ENCODE measurements at regions not wholly inside any gene's neighbourhood (a gene's known extent, or its start where the extent isn't known, plus 50 kb on each side); places are given as distances from the start of the nearest gene placed in this dataset.

DNA sequence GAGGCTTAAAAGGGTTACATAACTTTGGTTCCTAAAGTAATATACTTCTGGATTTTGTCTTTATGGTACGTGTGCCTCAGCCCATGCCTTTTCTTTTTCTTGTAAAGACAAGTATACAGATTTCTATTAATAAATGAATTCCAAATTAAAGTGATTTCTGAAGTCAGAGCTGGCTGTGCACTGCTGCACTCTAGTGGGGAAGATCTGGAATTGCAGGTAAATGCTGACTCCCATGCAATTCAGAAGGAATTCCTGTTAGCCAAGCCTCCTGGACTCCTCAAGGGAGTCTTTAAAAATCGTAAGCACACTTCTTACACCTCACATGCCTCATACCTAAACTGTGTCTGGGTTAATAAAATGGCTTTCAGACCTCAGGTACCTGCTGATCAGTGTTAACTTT is 118.4 kb upstream of the SLC7A1 start:
- no peak for DNase-seq

- DNase-seq = no peak
Observed at GRCh38 chr13:29711776-29712175, 116.3 kb upstream of the SLC7A1 start.

- DNase-seq = no peak
Observed at GRCh38 chr13:29710511-29710910, 115.0 kb upstream of the SLC7A1 start.

DNA sequence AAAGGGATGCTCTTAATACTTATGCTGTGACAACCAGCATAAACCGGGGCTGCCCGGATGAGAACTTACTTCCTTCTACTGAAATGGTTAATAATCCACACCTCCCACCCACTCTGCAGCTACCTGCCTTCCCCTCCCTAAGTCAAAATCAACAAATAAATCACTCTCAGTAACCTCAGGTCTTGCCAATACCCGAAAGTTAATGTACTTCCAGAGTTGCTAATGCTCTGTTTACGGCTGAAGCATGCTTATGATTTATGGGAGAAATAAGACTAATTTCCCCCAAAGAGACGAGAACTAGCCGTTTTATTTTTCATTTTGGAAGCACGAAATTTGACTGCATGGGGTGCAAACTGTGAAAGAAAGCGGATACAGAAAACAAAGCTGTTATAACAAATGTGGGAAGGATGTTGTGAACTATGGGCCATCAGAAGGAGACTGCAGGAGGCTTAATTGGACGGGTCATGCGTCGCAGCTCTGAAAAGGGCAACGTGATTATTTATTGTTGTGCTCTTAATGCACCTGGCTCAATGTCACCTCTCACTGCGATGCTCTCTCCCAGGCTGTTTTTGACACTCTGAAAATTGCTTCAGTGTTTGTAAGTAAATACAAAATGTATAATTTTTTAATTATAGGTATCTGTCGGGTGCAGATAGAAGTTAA is 114.0 kb upstream of the SLC7A1 start:
- DNase-seq = no peak

GRCh38 chr13:29707876-29708543 is 112.5 kb upstream of the SLC7A1 start:
- DNase-seq = peak; percentile 53

- no peak for DNase-seq
Observed at GRCh38 chr13:29706923-29707322, 111.4 kb upstream of the SLC7A1 start.

DNA sequence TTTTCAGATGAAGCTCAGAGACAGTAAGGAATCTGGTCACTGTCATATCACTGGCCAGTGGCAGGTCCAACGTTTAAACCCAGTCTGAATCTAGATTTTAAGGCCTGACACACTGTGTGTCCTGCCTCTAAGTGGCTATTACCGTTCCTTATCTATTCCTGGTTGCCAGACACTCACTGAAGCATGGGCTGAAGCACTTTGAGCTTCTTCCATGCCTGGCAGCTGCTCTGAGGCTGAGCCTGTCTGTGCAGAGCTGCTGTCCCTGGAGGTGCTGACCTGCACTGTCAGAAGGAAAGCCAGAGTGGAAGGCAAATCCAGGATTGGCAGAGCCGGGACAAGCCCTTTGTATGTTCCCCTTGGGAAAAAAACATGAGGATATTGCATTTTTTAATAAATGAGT is 109.2 kb upstream of the SLC7A1 start:
- no peak for DNase-seq

DNA sequence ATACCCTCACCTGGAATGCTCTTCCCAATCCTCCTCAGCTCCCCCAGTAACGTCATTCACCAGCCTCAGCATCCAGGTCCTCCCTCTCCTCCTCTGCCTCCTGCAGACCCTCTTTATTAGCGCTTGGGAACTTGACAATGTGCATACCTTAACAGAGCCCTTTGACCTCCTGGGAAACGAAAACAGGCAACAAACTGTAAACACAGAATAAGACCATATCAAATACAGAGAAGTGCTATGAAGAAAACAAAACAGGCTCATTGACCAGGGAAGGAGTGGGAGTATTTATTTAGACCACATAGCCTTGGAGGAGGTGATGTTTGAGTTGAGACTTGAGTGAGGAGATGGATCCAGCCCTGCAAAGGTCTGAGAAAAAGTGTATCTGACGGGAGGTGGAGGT is 107.9 kb upstream of the SLC7A1 start:
- no peak for DNase-seq

DNA sequence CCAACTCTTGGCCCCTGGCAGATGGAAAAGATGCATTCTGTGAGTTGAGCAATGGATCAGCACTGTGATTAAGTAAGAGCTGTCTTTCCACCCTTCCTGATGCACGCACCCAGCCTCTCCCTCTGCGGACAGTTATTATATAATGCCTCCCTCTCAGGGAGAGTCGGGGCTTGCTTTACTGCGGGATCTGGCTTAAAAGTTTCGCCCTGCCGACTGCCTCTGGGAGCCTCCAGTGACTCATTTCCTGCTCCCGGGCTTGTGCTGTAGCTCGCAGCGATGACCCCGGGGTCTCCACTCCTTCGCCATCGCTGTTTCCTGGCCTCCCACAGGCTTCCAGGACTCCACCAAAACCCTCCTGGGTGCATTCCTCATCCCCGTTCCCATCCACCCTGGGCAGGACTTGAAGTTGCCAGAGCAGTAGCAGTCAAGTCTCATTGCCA is 107.4 kb upstream of the SLC7A1 start:
- DNase-seq = no peak

GRCh38 chr13:29698106-29698505 is 102.6 kb upstream of the SLC7A1 start:
- DNase-seq = no peak

- DNase-seq = no peak
Observed at GRCh38 chr13:29696606-29697005, 101.1 kb upstream of the SLC7A1 start.

- DNase-seq = peak; percentile 90
Observed at GRCh38 chr13:29693275-29693945, 97.9 kb upstream of the SLC7A1 start.

- peak; percentile 50 for DNase-seq
Observed at GRCh38 chr13:29689548-29689947, 94.1 kb upstream of the SLC7A1 start.

- no peak for DNase-seq
Observed at GRCh38 chr13:29688193-29688592, 92.7 kb upstream of the SLC7A1 start.

GRCh38 chr13:29684441-29684840 is 89.0 kb upstream of the SLC7A1 start:
- no peak for DNase-seq

GRCh38 chr13:29683041-29683440 is 87.6 kb upstream of the SLC7A1 start:
- no peak for DNase-seq

DNA sequence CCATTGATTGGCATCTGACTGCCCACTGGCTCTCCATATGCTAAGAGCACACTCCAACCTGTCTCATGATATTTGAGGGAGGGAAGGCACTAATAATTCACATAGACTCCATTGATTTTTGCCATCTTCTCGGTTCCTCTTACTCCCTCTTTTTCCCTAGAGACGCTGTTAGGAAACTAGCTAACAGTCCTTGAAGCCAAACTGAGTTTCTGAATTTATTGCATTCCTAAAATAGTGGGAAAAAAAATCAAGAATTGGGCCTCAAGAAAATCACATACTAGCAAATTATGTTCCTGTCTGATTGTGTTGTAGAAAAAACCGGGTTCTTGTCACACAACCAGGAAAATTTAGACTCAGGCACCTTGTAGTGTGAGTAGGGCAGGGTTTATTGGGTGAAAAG is 86.4 kb upstream of the SLC7A1 start:
- DNase-seq = no peak

GRCh38 chr13:29679396-29680053 is 84.0 kb upstream of the SLC7A1 start:
- no peak for DNase-seq

DNA sequence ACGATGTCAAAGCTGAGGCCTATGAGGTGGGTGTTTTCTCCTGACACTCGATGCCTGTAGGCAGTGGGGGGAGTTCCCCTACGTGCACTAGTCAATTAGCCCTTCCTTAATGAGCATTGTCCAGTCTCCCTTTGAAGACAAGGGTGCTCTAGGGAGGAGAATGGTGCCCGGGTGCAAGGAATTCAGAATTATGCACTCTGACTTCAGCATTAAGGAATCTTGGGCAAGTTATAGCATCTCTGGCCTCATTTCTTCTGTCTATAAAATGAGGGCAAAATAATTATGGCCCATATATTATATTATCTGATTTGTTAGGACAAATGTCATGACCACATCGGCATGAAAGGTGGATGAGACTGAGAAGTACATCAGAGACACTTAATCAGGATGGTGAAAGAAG is 82.1 kb upstream of the SLC7A1 start:
- no peak for DNase-seq

GRCh38 chr13:29676941-29677452 is 81.5 kb upstream of the SLC7A1 start:
- DNase-seq = peak; percentile 80

DNA sequence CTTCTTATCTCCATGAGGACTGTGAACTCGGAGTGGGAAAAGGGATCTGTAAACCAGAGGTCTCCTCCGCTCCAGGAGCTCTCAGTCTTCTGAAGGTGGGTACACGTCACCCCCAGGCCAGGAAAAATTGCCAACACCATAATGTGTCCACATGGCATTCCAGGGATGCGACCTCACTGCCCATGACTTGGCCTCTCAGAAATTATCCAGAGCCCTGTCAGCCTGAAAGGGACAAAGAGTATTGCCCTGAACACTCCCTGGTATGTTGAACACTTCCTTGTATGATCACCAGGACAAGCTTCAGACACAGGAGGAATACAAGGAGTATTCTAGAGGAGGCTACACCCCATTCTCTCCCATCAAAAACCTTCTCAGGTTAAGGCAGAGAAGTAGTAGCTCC is 81.0 kb upstream of the SLC7A1 start:
- DNase-seq = no peak

DNA sequence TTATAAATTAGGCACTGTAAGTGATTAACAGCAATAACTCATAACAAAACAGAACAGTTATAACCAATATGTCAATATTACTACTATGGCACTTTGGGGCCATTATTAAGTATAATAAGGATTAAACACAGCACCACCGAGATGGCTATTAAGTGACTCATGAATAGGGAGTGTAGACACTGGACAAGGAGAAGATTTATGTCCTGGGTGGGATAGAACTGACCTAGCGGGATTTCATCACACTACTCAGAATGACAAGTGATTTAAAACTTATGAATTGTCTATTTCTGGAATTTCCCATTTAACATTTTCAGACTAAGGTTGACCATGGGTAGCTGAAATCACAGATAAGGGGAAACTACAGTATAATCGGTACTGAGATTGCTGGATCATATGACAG is 79.0 kb upstream of the SLC7A1 start:
- DNase-seq = no peak

DNA sequence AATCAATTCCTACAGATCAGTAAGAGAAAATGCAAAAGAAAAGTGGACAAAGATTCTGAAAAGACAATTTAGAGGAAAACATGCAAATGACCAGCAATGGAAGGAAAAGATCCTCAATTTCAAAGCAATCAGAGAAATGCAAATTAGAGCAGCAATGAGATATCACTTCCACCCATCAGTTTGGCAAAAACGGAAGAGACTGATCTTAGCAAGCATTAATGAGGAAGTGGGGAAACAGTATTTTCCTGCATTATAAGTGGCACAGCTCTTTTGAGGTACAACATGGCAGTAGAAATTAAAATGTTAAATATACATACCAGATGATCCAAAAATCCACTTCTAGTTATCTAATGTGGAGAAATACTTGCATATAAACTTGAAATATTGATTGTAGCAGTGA is 69.1 kb upstream of the SLC7A1 start:
- no peak for DNase-seq
